Heart left ventricle (tissue), 16 donors: ENCODE measurements at regions not wholly inside any gene's neighbourhood (a gene's known extent, or its start where the extent isn't known, plus 50 kb on each side); places are given as distances from the start of the nearest gene placed in this dataset.

Experiments used
- ATAC-seq, 4 donors: fragments of 200-7000 bp; cut with Tn5 transposase; one replicate each; pipeline ENCODE4 v1.9.1; 2020 to 2022; ENCODE audit warnings: moderate library complexity in 4 of 4, mild to moderate bottlenecking in 3 of 4, moderate number of reproducible peaks in 1 of 4
- DNase-seq, 5 donors: peaks; one replicate each; pipeline ENCODE4 v3.0.0-alpha.2; 2020
- H3K27ac ChIP-seq, 12 donors: fragments of 200-600 bp; sonication (generic) in 4 of 12; one replicate each; pipeline versions ENCODE4 v1.5.0 to v1.8.0; 2016 to 2022; ENCODE audit warnings: mild to moderate bottlenecking in 2 of 12
- H3K27me3 ChIP-seq, 9 donors: fragments of 200-600 bp; sonication (generic) in 2 of 9; one replicate each; pipeline versions ENCODE4 v1.5.1 to v1.8.0; 2016 to 2022; ENCODE audit warnings: mild to moderate bottlenecking in 3 of 9
- H3K36me3 ChIP-seq, 9 donors: fragments of 200-600 bp; sonication (generic) in 2 of 9; one replicate each; pipeline versions ENCODE4 v1.5.0 to v1.8.0; 2018 to 2022; ENCODE audit warnings: mild to moderate bottlenecking in 2 of 9
- H3K4me1 ChIP-seq, 12 donors: fragments of 200-600 bp; sonication (generic) in 4 of 12; one replicate each; pipeline versions ENCODE4 v1.5.0 to v1.8.0; 2016 to 2022; ENCODE audit warnings: mild to moderate bottlenecking in 3 of 12
- H3K4me3 ChIP-seq, 12 donors: fragments of 200-600 bp; sonication (generic) in 4 of 12; one replicate each; pipeline versions ENCODE4 v1.5.0 to v1.8.0; 2017 to 2022; ENCODE audit warnings: mild to moderate bottlenecking in 9 of 12, moderate library complexity in 4 of 12
- H3K9me3 ChIP-seq, 12 donors: fragments of 200-600 bp; sonication (generic) in 4 of 12; one replicate each; pipeline versions ENCODE4 v1.5.0 to v1.8.0; 2016 to 2022; ENCODE audit warnings: mild to moderate bottlenecking in 1 of 12
- CTCF ChIP-seq, 12 donors: fragments of 200-600 bp; sonication (generic) in 4 of 12; IDR thresholded peaks; one replicate each; pipeline versions ENCODE4 v1.5.0 to v1.8.0; 2018 to 2022; ENCODE audit warnings: antibody characterized with exemption in 12 of 12, mild to moderate bottlenecking in 5 of 12
- POLR2A ChIP-seq, 2 donors: fragments of 450-650 bp; IDR thresholded peaks; one replicate each; pipeline ENCODE4 v1.6.1; 2017; ENCODE audit warnings: antibody characterized with exemption in 2 of 2, mild to moderate bottlenecking in 2 of 2, moderate library complexity in 2 of 2
- WGBS, 4 donors: extraction: QIAGEN DNeasy Blood & Tissue Kit in 2 of 4; methylation state at CpG; one replicate each; pipeline versions ENCODE4 v1.1.5 to v1.1.7; 2013 to 2018; 5-methylcytosine and 5-hydroxymethylcytosine counted together
- intact Hi-C, 10 donors: fragments of 100-400 bp; cut with DNase I; formaldehyde crosslinking; loops; one replicate each; pipeline versions ENCODE4 v1.11.1 to v1.14.2; 2022
- donor health status: ischemic (EF 13 %, LVEDD 7.1; RV severe dilation, severe dysfunction).
- donor health status: healthy with polysubstance abuse.
- donor health status: DM: no; HTN: yes; CAD: no.
- donor health status: DM: no; HTN: no; CAD: no.
- donor health status: ischemic (EF 25% LVEDD 6.9; RV normal size, moderate dysfunction).
- donor health status: ischemic (EF 25% LVEDD 5.7; RV mildly dilated, moderate dysfunction).
- donor health status: healthy.
- donor health status: DM: yes; HTN: yes; CAD: no.
- donor health status: ischemic (EF 35%, LVEDD 5.7; RV mildly dilated, moderate dysfunction).
- donor health status: nonischemic (EF 11% LVEDD 7.7; RV severe dilation, severe dysfunction).
- donor health status: DM: yes; HTN: yes; CAD: no.
- donor health status: PGD.
- donor health status: ischemic (EF 29% LVEDD 5.4; RV normal size, mild dysfunction).
- donor health status: nonischemic (EF 23%, LVEDD 6.1; RV moderate dilation, normal function).

DNA sequence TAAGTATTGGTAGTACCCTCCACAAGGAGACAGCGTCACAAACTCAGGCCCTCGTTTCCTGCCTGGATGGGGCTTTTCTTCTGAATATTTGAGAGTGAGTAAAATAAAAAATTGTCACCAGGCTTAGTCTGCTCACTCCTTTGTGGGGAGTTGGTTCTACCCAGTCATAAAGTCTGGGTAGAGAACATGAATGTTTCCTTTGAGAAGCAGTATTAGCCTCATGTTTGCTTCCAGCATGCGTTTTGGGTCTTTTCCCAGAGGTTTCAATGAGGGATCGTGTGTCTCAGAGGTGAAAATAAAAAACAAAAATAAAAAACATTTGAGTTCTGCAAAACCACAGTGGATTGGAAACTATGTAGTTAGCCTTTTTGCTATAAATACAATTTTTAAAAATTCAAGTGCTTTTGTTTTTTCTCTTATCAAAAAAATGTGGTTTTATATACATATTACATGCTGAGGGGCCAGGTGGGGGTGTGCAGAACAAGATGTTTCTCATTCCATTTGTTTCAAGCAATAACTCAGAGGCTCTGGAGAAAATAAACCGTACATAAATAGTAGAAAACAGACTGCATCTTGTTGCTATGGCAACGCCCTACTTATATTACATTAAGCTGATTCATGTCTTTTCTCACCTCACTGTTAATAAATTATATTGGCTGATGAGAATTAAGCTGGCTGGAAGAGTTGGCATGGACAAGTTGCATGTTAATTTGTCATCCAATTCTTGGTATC lies 182.8 kb upstream of the FOXN2 start:
- Histone ChIP-seq H3K9me3 (no peaks in the 10 kb centered on the region), H3K4me1 (peaks cover 0 to 7% (median 0%) of the 10 kb centered on the region in 12 donors), H3K27ac (no peak overlapping the region), H3K4me3 (no peak overlapping the region), H3K27me3 (no peaks in the 10 kb centered on the region), H3K36me3 (no peaks in the 10 kb centered on the region)
- DNase-seq, result no peak
- ATAC-seq, result no peak
- intact Hi-C loops, result no loop called here
- WGBS, 4 donors, result 64 to 73% (median 71%) methylated on average over 6 of the region's 6 CpGs
- no peak for TF ChIP-seq CTCF (IDR thresholded peaks at IDR 0.05)
- no peak for TF ChIP-seq POLR2A (IDR thresholded peaks at IDR 0.05)

DNA sequence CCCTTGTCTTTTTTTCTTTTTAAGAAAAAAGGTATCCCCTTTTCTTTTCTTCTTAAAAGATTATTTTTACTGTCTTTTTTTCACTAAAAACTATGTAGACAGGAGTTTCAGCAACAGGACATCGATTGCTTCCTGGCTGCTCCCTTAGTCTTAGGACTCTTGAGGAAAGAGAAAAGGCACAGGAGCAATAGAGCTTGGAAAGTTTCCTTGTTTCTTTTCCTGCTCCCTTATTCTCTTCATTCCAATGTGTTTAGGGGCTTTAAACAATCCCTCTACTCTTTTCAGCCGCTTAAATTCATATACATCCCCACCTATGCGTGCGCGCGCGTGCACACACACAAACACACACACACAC lies 182.2 kb upstream of the FOXN2 start:
- TF ChIP-seq POLR2A (IDR thresholded peaks at IDR 0.05), result no peak
- no peak for TF ChIP-seq CTCF (IDR thresholded peaks at IDR 0.05)
- Histone ChIP-seq H3K27me3 (no peaks in the 10 kb centered on the region), H3K36me3 (no peaks in the 10 kb centered on the region), H3K4me1 (peaks cover 0 to 7% (median 0%) of the 10 kb centered on the region in 12 donors), H3K4me3 (no peak overlapping the region), H3K9me3 (no peaks in the 10 kb centered on the region), H3K27ac (no peak overlapping the region)
- ATAC-seq (no peak), DNase-seq (no peak)
- intact Hi-C loops, result no loop called here
- WGBS, 4 donors, result 84 to 88% (median 87%) methylated on average over 7 of the region's 7 CpGs

DNA sequence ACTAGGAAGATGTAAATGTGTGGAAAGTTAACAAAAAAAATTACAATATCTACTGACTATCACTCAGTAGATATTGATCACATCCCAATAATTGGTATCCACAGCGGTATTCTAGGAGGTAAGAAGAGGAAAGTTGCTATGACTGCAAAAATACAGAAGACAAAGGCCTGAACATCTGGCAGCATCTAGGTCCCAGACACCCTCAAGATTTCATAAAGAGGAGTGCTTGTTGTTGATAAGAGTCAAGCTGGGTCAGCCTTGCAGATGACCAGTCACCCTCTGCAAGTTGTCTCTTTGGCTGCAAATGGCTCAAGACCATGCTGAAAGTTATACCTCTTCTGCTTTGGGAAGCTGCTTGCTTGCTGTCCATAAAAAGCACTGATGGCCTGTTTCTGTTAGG lies 179.8 kb upstream of the FOXN2 start:
- no peaks in the 10 kb centered on the region for H3K9me3 ChIP-seq
- DNase-seq (no peak), ATAC-seq (no peak)

DNA sequence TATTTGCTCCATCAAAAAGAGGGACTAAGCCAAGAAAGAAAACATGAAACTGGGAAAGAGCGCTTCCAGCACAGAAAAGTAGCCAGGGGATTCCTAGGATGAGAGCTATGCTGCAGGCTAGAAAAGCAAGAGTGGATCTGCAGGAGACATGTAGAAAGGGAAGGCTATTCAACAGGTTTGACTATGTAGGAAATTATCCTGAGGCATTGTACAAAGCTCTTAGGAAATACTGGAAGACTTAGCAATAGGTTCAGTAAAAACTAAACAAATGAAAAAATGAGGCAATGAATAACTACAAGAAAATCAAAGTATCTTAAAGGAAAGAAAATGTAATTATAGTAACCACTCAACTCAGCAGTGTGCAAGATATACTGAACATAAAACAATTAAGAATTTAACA lies 178.7 kb upstream of the FOXN2 start:
- no peak for DNase-seq
- no peak for ATAC-seq
- intact Hi-C loops, result no loop called here
- no peaks in the 10 kb centered on the region for H3K36me3 ChIP-seq
- no peaks in the 10 kb centered on the region for H3K27me3 ChIP-seq
- no peaks in the 10 kb centered on the region for H3K9me3 ChIP-seq
- peaks cover 0 to 7% (median 0%) of the 10 kb centered on the region in 12 donors for H3K4me1 ChIP-seq
- WGBS, 4 donors, result 91 to 100% (median 96%) methylated on average over 1 of the region's 1 CpG
- H3K4me3 ChIP-seq, result no peak overlapping the region
- no peak overlapping the region for H3K27ac ChIP-seq
- TF ChIP-seq POLR2A (IDR thresholded peaks at IDR 0.05) (no peak), CTCF (IDR thresholded peaks at IDR 0.05) (no peak)

More for the DNA sequence above, 179.8 kb upstream of the FOXN2 start:
- TF ChIP-seq CTCF (IDR thresholded peaks at IDR 0.05) (no peak), POLR2A (IDR thresholded peaks at IDR 0.05) (no peak)
- peaks cover 0 to 7% (median 0%) of the 10 kb centered on the region in 12 donors for H3K4me1 ChIP-seq
- no peaks in the 10 kb centered on the region for H3K27me3 ChIP-seq
- no peaks in the 10 kb centered on the region for H3K36me3 ChIP-seq
- H3K4me3 ChIP-seq, result no peak overlapping the region
- intact Hi-C loops, result no loop called here
- H3K27ac ChIP-seq, result no peak overlapping the region
- 95 to 100% (median 97%) methylated on average over 1 of the region's 1 CpG for WGBS, 4 donors
